Upper lobe of left lung (tissue), 6 donors: ENCODE measurements at regions not wholly inside any gene's neighbourhood (a gene's known extent, or its start where the extent isn't known, plus 50 kb on each side); places are given as distances from the start of the nearest gene placed in this dataset.

ENCODE experiments used
- ATAC-seq, 2 donors: fragments of 200-7000 bp; cut with Tn5 transposase; one replicate each; pipeline ENCODE4 v1.9.1; 2022; ENCODE audit warnings: mild to moderate bottlenecking in 2 of 2, moderate library complexity in 2 of 2; ENCODE audit not compliant: low FRiP score in 2 of 2
- DNase-seq, 2 donors: peaks; one replicate each; pipeline ENCODE4 v3.0.0-alpha.2; 2019 to 2020
- H3K27ac ChIP-seq, 4 donors: fragments of 200-600 bp; sonication (generic); one replicate each; pipeline ENCODE4 v1.5.1; 2016 to 2019
- H3K27me3 ChIP-seq, 4 donors: fragments of 200-600 bp; sonication (generic); one replicate each; pipeline ENCODE4 v1.5.1; 2017 to 2019
- H3K36me3 ChIP-seq, 4 donors: fragments of 200-600 bp; sonication (generic); one replicate each; pipeline ENCODE4 v1.5.1; 2016 to 2019
- H3K4me1 ChIP-seq, 4 donors: fragments of 200-600 bp; sonication (generic); one replicate each; pipeline ENCODE4 v1.5.1; 2018 to 2019
- H3K4me3 ChIP-seq, 4 donors: fragments of 200-600 bp; sonication (generic); one replicate each; pipeline ENCODE4 v1.5.1; 2017 to 2019; ENCODE audit warnings: mild to moderate bottlenecking in 2 of 4, moderate library complexity in 1 of 4
- H3K9me3 ChIP-seq, 4 donors: fragments of 200-600 bp; sonication (generic); one replicate each; pipeline ENCODE4 v1.5.1; 2018 to 2019
- CTCF ChIP-seq, 6 experiments: fragments of 450-650 bp in 4 of 6; fragments of 200-600 bp in 2 of 6; sonication (generic) in 2 of 6; IDR thresholded peaks; one replicate each; pipeline ENCODE4 v1.5.1; 2016 to 2019; ENCODE audit warnings: antibody characterized with exemption in 6 of 6
- EP300 ChIP-seq, 4 donors: sonication (generic); formaldehyde crosslinking; IDR thresholded peaks; one replicate each; pipeline ENCODE4 v1.5.1; 2017; ENCODE audit warnings: antibody characterized with exemption in 4 of 4, control low read depth in 2 of 4
- POLR2A ChIP-seq, 4 donors: fragments of 450-650 bp; IDR thresholded peaks; one replicate each; pipeline ENCODE4 v1.5.1; 2016 to 2017; ENCODE audit warnings: antibody characterized with exemption in 4 of 4, mild to moderate bottlenecking in 2 of 4
- POLR2AphosphoS5 ChIP-seq, 2 donors: sonication (generic); formaldehyde crosslinking; IDR thresholded peaks; one replicate each; pipeline ENCODE4 v1.5.1; 2017; ENCODE audit warnings: antibody characterized with exemption in 2 of 2
- WGBS, 2 donors: methylation state at CpG; one replicate each; pipeline ENCODE4 v1.1.5; 2017 to 2018; 5-methylcytosine and 5-hydroxymethylcytosine counted together
- donor health status: DM: no; HTN: no; CAD: no; lungs with moderate emphysema.
- donor health status: DM: no; HTN: yes; CAD: no; lungs with severe emphysema.

- no peak for DNase-seq
- H3K27ac ChIP-seq: no peak overlapping the region
- TF ChIP-seq POLR2A (IDR thresholded peaks at IDR 0.05) (no peak), EP300 (IDR thresholded peaks at IDR 0.05) (no peak), POLR2AphosphoS5 (IDR thresholded peaks at IDR 0.05) (no peak), CTCF (IDR thresholded peaks at IDR 0.05) (no peak)
- no peak for ATAC-seq
- H3K36me3 ChIP-seq: no peaks in the 10 kb centered on the region
- WGBS, 2 donors: 54 to 57% methylated on average over 6 of the region's 6 CpGs
- H3K27me3 ChIP-seq: no peaks in the 10 kb centered on the region
- H3K4me3 ChIP-seq: no peak overlapping the region
- H3K4me1 ChIP-seq: no peaks in the 10 kb centered on the region
- H3K9me3 ChIP-seq: no peaks in the 10 kb centered on the region
These were observed 1306.0 kb upstream of the SLC10A2 start for GRCh38 chr13:104372095-104372655.

- H3K4me3 ChIP-seq: no peak overlapping the region
- WGBS, 2 donors: 67 to 76% methylated on average over 2 of the region's 2 CpGs
- DNase-seq (no peak), ATAC-seq (no peak)
- H3K36me3 ChIP-seq: no peaks in the 10 kb centered on the region
- no peaks in the 10 kb centered on the region for H3K27me3 ChIP-seq
- no peak overlapping the region for H3K27ac ChIP-seq
- TF ChIP-seq CTCF (IDR thresholded peaks at IDR 0.05) (no peak), POLR2AphosphoS5 (IDR thresholded peaks at IDR 0.05) (no peak), POLR2A (IDR thresholded peaks at IDR 0.05) (no peak), EP300 (IDR thresholded peaks at IDR 0.05) (no peak)
- H3K9me3 ChIP-seq: no peaks in the 10 kb centered on the region
- H3K4me1 ChIP-seq: no peaks in the 10 kb centered on the region
These were observed 1299.2 kb upstream of the SLC10A2 start for GRCh38 chr13:104365430-104365829.

GRCh38 chr13:104357672-104358354, 1291.6 kb upstream of the SLC10A2 start:
- TF ChIP-seq CTCF (IDR thresholded peaks at IDR 0.05): no peak
- no peak for TF ChIP-seq POLR2A (IDR thresholded peaks at IDR 0.05)
- TF ChIP-seq EP300 (IDR thresholded peaks at IDR 0.05): no peak
- TF ChIP-seq POLR2AphosphoS5 (IDR thresholded peaks at IDR 0.05): no peak
- DNase-seq: no peak
- Histone ChIP-seq H3K27me3 (no peaks in the 10 kb centered on the region), H3K4me3 (no peak overlapping the region), H3K27ac (no peak overlapping the region), H3K36me3 (no peaks in the 10 kb centered on the region), H3K4me1 (no peaks in the 10 kb centered on the region), H3K9me3 (no peaks in the 10 kb centered on the region)
- no peak for ATAC-seq
- 81 to 86% methylated on average over 9 of the region's 9 CpGs for WGBS, 2 donors

- 56 to 64% methylated on average over 5 of the region's 5 CpGs for WGBS, 2 donors
- Histone ChIP-seq H3K27ac (no peak overlapping the region), H3K27me3 (no peaks in the 10 kb centered on the region), H3K4me3 (no peak overlapping the region), H3K4me1 (no peaks in the 10 kb centered on the region), H3K9me3 (no peaks in the 10 kb centered on the region), H3K36me3 (no peaks in the 10 kb centered on the region)
- ATAC-seq (no peak), DNase-seq (no peak)
- TF ChIP-seq EP300 (IDR thresholded peaks at IDR 0.05): no peak
- no peak for TF ChIP-seq POLR2A (IDR thresholded peaks at IDR 0.05)
- no peak for TF ChIP-seq CTCF (IDR thresholded peaks at IDR 0.05)
- TF ChIP-seq POLR2AphosphoS5 (IDR thresholded peaks at IDR 0.05): no peak
These were observed 1291.0 kb upstream of the SLC10A2 start for GRCh38 chr13:104357174-104357573.
